Liver (tissue), 7 donors: ENCODE measurements at regions not wholly inside any gene's neighbourhood (a gene's known extent, or its start where the extent isn't known, plus 50 kb on each side); places are given as distances from the start of the nearest gene placed in this dataset.
"Not testable (repeated sequence)": the region's sequence is repeated elsewhere in the genome, so short reads cannot be mapped to it uniquely, and the experiment has no call there.

Source experiments
- DNase-seq: peaks from one replicate; pipeline ENCODE4 v3.0.0-alpha.2; 2017; ENCODE audit warnings: low spot score
- H3K27ac ChIP-seq, 2 donors: one replicate each; pipeline ENCODE4 v1.7.0; 2013; ENCODE audit warnings: inconsistent platforms in 2 of 2, low read length in 2 of 2, control low read depth in 1 of 2, low read depth in 1 of 2, mild to moderate bottlenecking in 1 of 2
- H3K27me3 ChIP-seq, 4 donors: one replicate each; pipeline versions ENCODE4 v1.6.1 to v1.7.0; 2013; ENCODE audit warnings: low read length in 3 of 4, inconsistent platforms in 1 of 4, mild to moderate bottlenecking in 1 of 4, moderate library complexity in 1 of 4; ENCODE audit not compliant: control insufficient read depth in 4 of 4, insufficient read depth in 4 of 4
- H3K36me3 ChIP-seq, 4 donors: one replicate each; pipeline versions ENCODE4 v1.6.1 to v1.7.0; 2013; ENCODE audit warnings: low read length in 3 of 4, mild to moderate bottlenecking in 3 of 4, low read depth in 1 of 4, moderate library complexity in 1 of 4; ENCODE audit not compliant: control insufficient read depth in 4 of 4, insufficient read depth in 3 of 4
- H3K4me1 ChIP-seq, 4 donors: one replicate each; pipeline versions ENCODE4 v1.6.1 to v1.7.0; 2013; ENCODE audit warnings: low read length in 3 of 4, mild to moderate bottlenecking in 3 of 4, moderate library complexity in 1 of 4; ENCODE audit not compliant: control insufficient read depth in 4 of 4, insufficient read depth in 4 of 4
- H3K4me3 ChIP-seq, 3 donors: one replicate each; pipeline versions ENCODE4 v1.6.1 to v1.7.0; 2013; ENCODE audit warnings: low read length in 3 of 3, control low read depth in 1 of 3, low read depth in 1 of 3, mild to moderate bottlenecking in 1 of 3
- H3K9ac ChIP-seq, 2 donors: one replicate each; pipeline ENCODE4 v1.7.0; 2013; ENCODE audit warnings: low read length in 2 of 2, mild to moderate bottlenecking in 2 of 2, moderate library complexity in 2 of 2, control low read depth in 1 of 2, low read depth in 1 of 2
- H3K9me3 ChIP-seq, 4 donors: one replicate each; pipeline versions ENCODE4 v1.6.1 to v1.7.0; 2013; ENCODE audit warnings: low read length in 3 of 4; ENCODE audit not compliant: control insufficient read depth in 4 of 4
- EGR1 ChIP-seq, 2 donors: IDR thresholded peaks; 2 replicates each; pipeline ENCODE4 v1.6.1; 2016 to 2018; ENCODE audit warnings: antibody characterized with exemption in 2 of 2, low read depth in 2 of 2
- GABPA ChIP-seq, 2 donors: IDR thresholded peaks in 1 of 2; conservative IDR thresholded peaks in 1 of 2; 2 replicates each; pipeline ENCODE4 v1.6.1; 2016; ENCODE audit warnings: antibody characterized with exemption in 2 of 2, mild to moderate bottlenecking in 1 of 2, moderate library complexity in 1 of 2
- HNF4A ChIP-seq, 2 donors: conservative IDR thresholded peaks; 2 replicates each; pipeline ENCODE4 v1.6.1; 2016; ENCODE audit warnings: antibody characterized with exemption in 2 of 2, mild to moderate bottlenecking in 2 of 2
- MAX ChIP-seq: IDR thresholded peaks from 2 replicates; pipeline ENCODE4 v1.6.1; 2016; ENCODE audit warnings: antibody characterized with exemption
- NR2F2 ChIP-seq: IDR thresholded peaks from 2 replicates; pipeline ENCODE4 v1.6.1; 2016; ENCODE audit warnings: antibody characterized with exemption
- REST ChIP-seq: IDR thresholded peaks from 2 replicates; pipeline ENCODE4 v1.6.1; 2016; ENCODE audit warnings: antibody characterized with exemption, mild to moderate bottlenecking
- SP1 ChIP-seq: IDR thresholded peaks from 2 replicates; pipeline ENCODE4 v1.6.1; 2018; ENCODE audit warnings: antibody characterized with exemption, mild to moderate bottlenecking
- TAF1 ChIP-seq: conservative IDR thresholded peaks from 2 replicates; pipeline ENCODE4 v1.6.1; 2016; ENCODE audit warnings: antibody characterized with exemption, mild to moderate bottlenecking
- YY1 ChIP-seq: IDR thresholded peaks from 2 replicates; pipeline ENCODE4 v1.6.1; 2016; ENCODE audit warnings: antibody characterized with exemption, mild to moderate bottlenecking
- WGBS: extraction: QIAGEN DNeasy Blood & Tissue Kit; methylation state at CpG from one replicate; pipeline ENCODE4 v1.1.7; 2013; 5-methylcytosine and 5-hydroxymethylcytosine counted together
- TF ChIP-seq, protein P1 (sequence below): IDR thresholded peaks from 2 replicates; pipeline ENCODE4 v1.6.1; 2016; ENCODE audit warnings: antibody characterized with exemption
- donor health status: healthy.
- donor health status: healthy.
- donor health status: healthy.
- donor health status: healthy.

DNA sequence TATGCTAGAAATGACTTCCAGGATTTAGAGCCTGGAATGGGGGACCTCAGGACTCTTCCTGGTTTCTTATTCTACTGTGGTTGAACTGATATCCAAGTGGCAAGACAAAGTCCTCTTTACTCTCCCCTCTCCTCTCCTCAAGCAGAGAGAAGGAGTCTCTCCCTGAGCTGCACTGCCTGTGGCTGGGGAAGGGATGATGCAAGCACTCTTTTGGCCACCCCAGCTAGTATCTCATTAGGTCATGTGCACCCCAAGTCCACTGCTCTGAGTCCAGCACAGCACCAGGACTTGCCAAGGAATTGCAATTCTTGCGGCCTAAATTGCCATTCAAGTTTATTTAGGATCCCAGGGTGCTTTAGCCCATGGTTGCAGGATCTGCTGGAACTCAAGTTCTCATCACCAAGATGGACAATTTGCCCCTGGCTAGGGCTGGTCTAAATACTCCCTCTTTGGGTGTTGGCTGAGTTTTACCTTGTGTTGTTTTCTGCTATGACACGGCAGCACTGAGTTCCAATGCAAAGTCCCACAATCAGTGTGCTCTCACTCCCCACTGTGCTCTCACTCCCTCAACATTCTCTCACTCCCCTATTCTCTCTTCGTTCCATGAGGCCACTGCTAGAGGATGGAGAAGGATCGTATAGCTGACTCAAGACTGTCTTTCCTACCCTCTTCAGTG is 172.2 kb downstream of the TM2D1 start (continued):
- no peak for TF ChIP-seq EGR1 (IDR thresholded peaks at IDR 0.05; ENCODE audit: low read depth in 2 of 2)

DNA sequence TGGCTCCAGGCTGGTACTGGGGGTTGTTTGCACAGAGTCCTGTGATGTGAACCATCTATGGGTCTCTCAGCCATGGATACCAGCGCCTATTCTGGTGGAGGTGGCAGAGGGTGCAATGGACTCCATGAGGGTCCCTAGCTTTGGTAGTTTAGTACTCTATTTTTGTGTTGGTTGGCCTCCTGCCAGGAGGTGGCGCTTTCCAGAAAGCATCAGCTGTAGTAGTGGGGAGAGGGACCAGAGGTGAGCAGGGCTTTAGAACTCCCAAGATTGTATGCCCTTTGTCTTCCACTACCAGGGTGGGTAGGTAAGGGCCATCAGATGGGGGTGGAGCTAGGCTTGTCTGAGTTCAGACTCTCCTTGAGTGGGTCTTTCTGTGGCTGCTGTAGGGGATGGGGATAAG is 177.6 kb downstream of the TM2D1 start:
- not testable (repeated sequence) for H3K4me3 ChIP-seq, H3K9me3 ChIP-seq, DNase-seq, H3K27ac ChIP-seq, H3K9ac ChIP-seq, H3K36me3 ChIP-seq, H3K4me1 ChIP-seq, H3K27me3 ChIP-seq
- WGBS = 85% methylated on average over 2 of the region's 2 CpGs

GRCh38 chr1:61544870-61545269 is 180.1 kb downstream of the TM2D1 start:
- H3K4me3 ChIP-seq, H3K9me3 ChIP-seq, H3K9ac ChIP-seq, H3K27me3 ChIP-seq, DNase-seq, H3K4me1 ChIP-seq, H3K36me3 ChIP-seq, H3K27ac ChIP-seq: not testable (repeated sequence)
- 68% methylated on average over 2 of the region's 2 CpGs for WGBS

DNA sequence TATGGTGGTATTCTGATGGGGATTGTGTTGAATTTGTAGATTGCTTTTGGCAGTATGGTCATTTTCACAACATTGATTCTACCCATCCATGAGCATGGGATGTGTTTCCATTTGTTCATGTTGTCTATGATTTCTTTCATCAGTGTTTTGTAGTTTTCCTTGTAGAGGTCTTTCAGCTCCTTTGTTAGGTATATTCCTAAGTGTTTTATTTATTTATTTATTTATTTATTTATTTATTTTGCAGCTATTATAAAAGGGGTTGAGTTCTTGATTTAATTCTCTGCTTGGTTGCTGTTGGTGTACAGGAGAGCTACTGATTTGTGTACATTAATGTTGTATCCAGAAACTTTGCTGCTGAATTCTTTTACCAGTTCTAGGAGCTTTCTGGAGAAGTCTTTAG is 181.4 kb downstream of the TM2D1 start:
- not testable (repeated sequence) for H3K27ac ChIP-seq, H3K36me3 ChIP-seq, DNase-seq, H3K9ac ChIP-seq, H3K4me1 ChIP-seq, H3K9me3 ChIP-seq, H3K4me3 ChIP-seq, H3K27me3 ChIP-seq

- 83% methylated on average over 12 of the region's 12 CpGs for WGBS
- Histone ChIP-seq H3K9me3 (no peaks in the 10 kb centered on the region), H3K36me3 (no peaks in the 10 kb centered on the region), H3K27me3 (no peaks in the 10 kb centered on the region), H3K4me3 (no peak overlapping the region), H3K4me1 (peaks cover 0 to 2% (median 0%) of the 10 kb centered on the region in 4 donors), H3K9ac (no peak overlapping the region), H3K27ac (no peak overlapping the region)
- no peak for DNase-seq
- TF ChIP-seq MAX = no peak
- TF ChIP-seq HNF4A (conservative IDR thresholded peaks at IDR 0.05) = no peak
- no peak for TF ChIP-seq YY1
- no peak for TF ChIP-seq SP1
- TF ChIP-seq REST = no peak
- no peak for TF ChIP-seq GABPA (IDR thresholded peaks at IDR 0.05 in 1 of 2, conservative IDR thresholded peaks at IDR 0.05 in 1 of 2)
- no peak for TF ChIP-seq TAF1
- TF ChIP-seq, protein P1, sequence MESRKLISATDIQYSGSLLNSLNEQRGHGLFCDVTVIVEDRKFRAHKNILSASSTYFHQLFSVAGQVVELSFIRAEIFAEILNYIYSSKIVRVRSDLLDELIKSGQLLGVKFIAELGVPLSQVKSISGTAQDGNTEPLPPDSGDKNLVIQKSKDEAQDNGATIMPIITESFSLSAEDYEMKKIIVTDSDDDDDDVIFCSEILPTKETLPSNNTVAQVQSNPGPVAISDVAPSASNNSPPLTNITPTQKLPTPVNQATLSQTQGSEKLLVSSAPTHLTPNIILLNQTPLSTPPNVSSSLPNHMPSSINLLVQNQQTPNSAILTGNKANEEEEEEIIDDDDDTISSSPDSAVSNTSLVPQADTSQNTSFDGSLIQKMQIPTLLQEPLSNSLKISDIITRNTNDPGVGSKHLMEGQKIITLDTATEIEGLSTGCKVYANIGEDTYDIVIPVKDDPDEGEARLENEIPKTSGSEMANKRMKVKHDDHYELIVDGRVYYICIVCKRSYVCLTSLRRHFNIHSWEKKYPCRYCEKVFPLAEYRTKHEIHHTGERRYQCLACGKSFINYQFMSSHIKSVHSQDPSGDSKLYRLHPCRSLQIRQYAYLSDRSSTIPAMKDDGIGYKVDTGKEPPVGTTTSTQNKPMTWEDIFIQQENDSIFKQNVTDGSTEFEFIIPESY = no peak
- no peak for TF ChIP-seq NR2F2
Observed at GRCh38 chr1:61539720-61540462, 185.1 kb downstream of the TM2D1 start.
